ENCODE measurements at regions not wholly inside any gene's neighbourhood (a gene's known extent, or its start where the extent isn't known, plus 50 kb on each side); places are given as distances from the start of the nearest gene placed in this dataset.
"Not testable (repeated sequence)": the region's sequence is repeated elsewhere in the genome, so short reads cannot be mapped to it uniquely, and the experiment has no call there.

- no peak for DNase-seq
Measured at GRCh38 chr5:168120401-168121137, 170.9 kb upstream of the WWC1 start.

DNA sequence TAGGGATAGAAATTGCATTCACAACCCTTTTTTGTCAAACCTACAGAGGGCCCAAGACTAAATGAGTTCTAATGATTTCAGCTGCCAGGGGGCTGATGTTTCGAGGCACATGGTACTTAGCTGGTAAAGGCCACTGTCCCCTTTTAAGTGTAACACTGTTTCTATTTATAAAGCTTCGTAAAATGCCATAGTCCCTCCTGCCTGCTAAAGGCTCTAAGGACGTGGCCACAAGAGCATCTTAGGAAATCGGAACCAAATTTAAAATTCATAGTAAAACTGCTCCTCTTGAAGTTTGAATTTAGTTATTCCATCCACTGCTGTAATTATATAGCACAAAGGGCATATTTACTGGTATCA lies 170.3 kb upstream of the WWC1 start:
- no peak for DNase-seq

GRCh38 chr5:168123631-168124528 lies 167.6 kb upstream of the WWC1 start:
- DNase-seq, result no peak

DNA sequence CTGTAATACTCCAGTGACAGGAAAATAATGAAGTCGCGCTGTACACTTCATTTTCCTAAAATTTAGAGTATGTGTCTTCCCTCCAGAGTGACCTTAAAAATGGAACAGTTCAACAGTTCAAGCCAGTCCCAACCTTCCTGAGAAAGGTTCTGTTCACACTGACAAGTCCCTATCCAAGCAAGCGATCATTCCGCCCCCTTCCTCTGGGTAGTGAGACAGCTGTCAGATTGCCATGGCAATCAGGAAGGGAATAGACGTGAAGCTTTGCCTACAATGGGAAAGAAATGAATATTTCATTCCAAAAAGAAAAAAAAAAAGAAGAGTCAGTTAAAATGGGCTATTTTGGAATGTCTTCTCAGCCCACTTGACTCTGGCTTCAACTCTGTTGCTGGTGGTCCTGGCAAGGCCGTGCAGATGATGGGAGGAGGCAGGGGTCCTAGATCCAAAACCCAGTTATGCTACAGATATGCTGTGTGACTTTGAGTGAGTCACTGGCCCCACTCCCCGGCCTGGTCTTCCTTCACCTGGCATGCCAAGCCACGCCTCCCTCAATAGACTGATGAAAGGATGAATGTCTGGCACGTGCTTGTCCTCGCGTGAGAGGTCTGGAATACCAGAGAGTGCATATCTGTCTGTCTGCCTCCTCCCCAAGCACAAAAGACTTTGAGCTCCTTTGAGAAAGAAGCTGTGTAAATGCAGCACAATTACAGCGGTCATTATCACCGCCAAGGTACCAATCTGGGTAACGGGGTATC lies 165.8 kb upstream of the WWC1 start:
- no peak for DNase-seq

- no peak for DNase-seq
Measured at GRCh38 chr5:168126606-168127005, 164.8 kb upstream of the WWC1 start.

GRCh38 chr5:168128111-168128510 lies 163.3 kb upstream of the WWC1 start:
- no peak for DNase-seq

DNA sequence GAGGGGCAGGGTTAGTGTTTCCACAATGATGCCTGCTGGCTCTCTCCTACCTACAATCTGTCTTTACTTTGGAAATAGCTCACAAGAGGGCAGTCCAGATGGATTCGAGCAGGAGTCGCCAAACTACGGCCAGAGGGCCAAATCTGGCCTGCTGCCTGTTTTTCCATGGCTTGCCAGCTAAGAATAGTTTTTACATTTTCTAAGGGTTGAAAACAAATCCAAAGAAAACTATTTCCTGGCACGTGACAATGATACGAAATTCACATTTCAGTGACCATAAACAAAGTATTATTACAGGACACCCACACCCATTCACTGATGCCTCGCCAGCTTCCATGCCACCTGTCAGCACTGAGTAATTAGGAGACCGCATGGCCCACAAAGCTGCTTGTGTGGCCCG lies 162.9 kb upstream of the WWC1 start:
- DNase-seq, result peak; percentile 30

GRCh38 chr5:168131519-168131918 lies 159.9 kb upstream of the WWC1 start:
- DNase-seq, result no peak

- no peak for DNase-seq
Measured at GRCh38 chr5:168132241-168132641, 159.2 kb upstream of the WWC1 start.

DNA sequence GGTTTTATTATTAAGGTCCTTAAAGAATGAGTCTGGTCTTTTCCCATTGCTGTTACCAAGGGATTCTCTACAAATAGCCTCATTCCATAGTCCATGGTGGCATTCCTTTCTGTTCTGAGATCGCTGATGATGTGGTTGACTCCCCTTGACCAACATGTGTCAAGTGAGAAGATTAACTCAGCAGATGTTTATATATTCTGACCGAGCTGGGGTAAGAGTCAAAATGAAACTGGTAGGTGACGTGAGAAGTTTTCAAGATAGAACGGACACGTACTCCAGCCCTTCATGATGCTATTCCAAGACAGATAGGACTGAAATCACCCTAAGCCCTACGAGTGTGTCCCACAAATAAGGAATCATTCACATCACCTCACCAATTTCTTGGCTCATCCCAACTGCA lies 155.5 kb upstream of the WWC1 start:
- DNase-seq, result no peak

GRCh38 chr5:168136340-168136739 lies 155.1 kb upstream of the WWC1 start:
- no peak for DNase-seq

DNA sequence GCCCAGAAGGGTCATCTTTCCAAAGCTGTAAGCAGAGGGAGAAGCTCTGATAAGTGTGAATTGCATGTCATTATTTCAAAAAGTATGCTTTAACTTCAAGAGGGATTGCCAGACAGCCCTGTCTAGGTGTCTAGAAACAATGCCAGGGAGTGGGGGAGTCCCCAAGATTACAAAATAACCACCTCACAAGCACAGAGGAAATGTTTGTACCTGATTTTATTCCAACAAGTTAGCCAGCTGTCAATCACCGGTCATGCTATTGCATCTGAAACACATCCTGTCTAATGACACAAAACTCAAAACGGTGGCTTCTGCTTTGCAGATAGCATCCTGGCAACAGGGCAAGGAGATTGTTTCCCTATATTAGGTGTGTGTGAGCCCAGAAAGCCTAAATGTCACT lies 154.2 kb upstream of the WWC1 start:
- no peak for DNase-seq

DNA sequence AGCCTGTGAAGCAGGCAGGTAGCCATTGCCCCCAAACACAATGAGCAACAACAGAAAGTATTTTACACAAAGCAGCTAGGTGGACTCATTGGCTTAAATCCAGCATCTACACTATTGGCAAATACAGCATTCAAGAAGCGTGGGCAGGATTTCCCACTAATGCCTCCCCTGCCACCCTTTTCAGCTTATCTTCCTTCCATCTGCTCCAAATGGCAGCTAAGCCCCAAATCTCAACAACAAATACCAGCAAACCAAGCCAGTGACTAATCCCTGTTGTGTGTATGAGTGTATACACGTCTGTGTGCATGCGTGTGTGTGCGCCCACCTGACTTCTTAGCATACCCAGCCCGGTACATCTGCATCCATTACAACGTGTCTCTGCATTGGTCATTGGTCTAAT lies 151.2 kb upstream of the WWC1 start:
- no peak for DNase-seq

GRCh38 chr5:168142402-168142801 lies 149.0 kb upstream of the WWC1 start:
- DNase-seq, result no peak

GRCh38 chr5:168143521-168143920 lies 147.9 kb upstream of the WWC1 start:
- not testable (repeated sequence) for DNase-seq

GRCh38 chr5:168147106-168147505 lies 144.3 kb upstream of the WWC1 start:
- DNase-seq, result no peak

DNA sequence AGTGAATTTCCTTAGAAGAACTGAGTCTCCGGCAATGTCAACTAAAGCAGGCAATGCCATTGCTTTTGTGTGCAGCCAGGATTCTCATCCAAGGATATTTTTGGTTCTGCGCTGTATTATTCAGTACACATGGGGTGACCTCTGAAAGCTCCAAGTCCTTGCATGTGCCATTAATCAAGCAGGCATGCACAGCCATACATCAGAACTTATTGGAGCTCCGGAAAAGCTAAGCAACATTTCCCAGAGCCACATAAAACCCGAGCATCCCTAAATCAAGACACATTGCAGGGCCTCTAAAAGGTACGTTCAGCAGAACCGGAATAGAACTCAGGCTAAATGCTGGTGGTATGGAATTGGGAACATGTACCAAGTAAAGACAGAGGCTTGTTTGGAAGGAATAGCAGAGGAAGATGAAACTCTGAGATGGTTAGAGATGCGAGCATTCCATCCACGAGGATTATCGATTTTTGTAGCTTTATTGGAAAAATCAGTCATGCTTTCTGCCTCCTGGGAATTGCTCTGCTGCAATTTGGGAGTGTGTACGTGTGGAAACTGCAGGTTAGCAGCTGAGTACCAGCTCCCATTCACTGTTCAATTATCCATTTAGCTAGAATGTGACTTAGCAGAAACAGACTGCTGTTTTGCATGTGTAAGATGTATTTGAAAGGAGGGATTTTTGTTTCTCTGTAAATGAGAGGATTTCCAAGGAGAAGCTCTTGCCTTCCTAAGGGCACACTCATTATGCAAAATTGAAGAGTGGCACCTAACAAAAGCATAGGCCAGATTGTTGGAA lies 143.7 kb upstream of the WWC1 start:
- DNase-seq, result no peak

- no peak for DNase-seq
Measured at GRCh38 chr5:168151041-168151440, 140.4 kb upstream of the WWC1 start.

DNA sequence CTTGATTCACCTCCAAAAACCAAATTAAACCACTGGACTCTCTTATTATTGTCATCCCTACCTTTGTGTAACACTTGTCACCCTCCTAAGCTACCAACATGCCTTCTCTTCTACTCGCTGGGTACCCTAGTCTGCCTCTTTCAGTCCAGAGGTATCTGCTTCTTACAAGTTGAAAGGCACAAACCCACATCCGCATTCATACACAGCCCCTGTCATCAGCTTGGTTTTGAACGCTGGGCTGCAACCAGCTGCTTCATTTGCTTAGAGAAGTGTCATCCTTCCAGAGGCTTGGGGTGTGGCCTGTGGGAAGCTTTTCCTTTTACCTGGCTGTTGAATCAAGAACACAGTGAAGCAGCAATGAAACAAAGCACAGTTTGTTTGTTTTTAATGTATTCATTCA lies 138.8 kb upstream of the WWC1 start:
- no peak for DNase-seq

GRCh38 chr5:168153263-168153875 lies 138.1 kb upstream of the WWC1 start:
- no peak for DNase-seq

DNA sequence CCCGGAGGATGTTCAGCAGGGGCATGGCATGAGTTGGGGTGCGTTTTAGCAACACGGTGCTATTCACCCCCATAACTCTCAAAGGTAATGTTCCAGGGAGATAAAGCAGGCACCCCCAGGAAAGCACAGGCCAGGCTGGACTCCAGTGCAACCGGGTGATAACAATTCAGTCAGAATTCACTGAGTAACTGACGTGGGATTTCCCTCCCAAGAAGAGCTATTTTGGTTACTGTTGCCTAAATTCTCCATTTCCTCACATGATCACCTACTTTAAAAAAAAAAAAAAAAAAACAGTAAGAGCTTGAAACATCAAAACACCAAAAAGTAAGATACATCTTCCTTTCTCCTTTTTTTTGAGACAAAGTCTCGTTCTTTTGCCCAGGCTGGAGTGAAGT lies 137.6 kb upstream of the WWC1 start:
- no peak for DNase-seq

GRCh38 chr5:168155585-168155984 lies 135.9 kb upstream of the WWC1 start:
- no peak for DNase-seq

Data from right hindlimb (tissue), 1 donor.